IMR-90 (cell line): ENCODE measurements at regions not wholly inside any gene's neighbourhood (a gene's known extent, or its start where the extent isn't known, plus 50 kb on each side); places are given as distances from the start of the nearest gene placed in this dataset.

ENCODE experiments used
- ATAC-seq: fragments of 200-7000 bp; cut with Tn5 transposase; 2 replicates; pipeline ENCODE4 v1.9.1; 2020; ENCODE audit warnings: low read depth, mild to moderate bottlenecking, moderate library complexity
- BruUV-seq: library from RNA; stranded (reverse); fragments of 400-500 nt; replicated peaks from 2 replicates; lab custom pipeline; 2021; lab: Mats Ljungman, UMichigan
- CTCF ChIA-PET: fragments of 300-600 bp; formaldehyde crosslinking; extraction: SDS; loops from one replicate; lab custom pipeline; 2021; ENCODE audit warnings: antibody characterized with exemption; lab: Yijun Ruan, JAX
- POLR2A ChIA-PET: fragments of 300-600 bp; sonication (Branson Sonifier 250); formaldehyde crosslinking; loops from one replicate; lab custom pipeline; 2022; ENCODE audit warnings: antibody characterized with exemption; ENCODE audit not compliant: unreplicated experiment; lab: Charles Lee
- DNase-seq: peaks from one replicate; pipeline ENCODE4 v3.0.0; 2013
- H2AFZ ChIP-seq: replicated peaks from 2 replicates; pipeline ENCODE3; 2013; ENCODE audit warnings: low read length, mild to moderate bottlenecking; ENCODE audit not compliant: poor library complexity
- H2AK5ac ChIP-seq: 2 replicates; pipeline ENCODE4 v1.6.1; 2013; ENCODE audit warnings: low read depth, low read length, inconsistent platforms
- H2AK9ac ChIP-seq: replicated peaks from 2 replicates; pipeline ENCODE3; 2013; ENCODE audit warnings: mild to moderate bottlenecking, low read depth, low read length, moderate library complexity; ENCODE audit not compliant: poor library complexity
- H2BK120ac ChIP-seq: 2 replicates; pipeline ENCODE4 v1.6.1; 2013; ENCODE audit warnings: low read depth, low read length, inconsistent platforms
- H2BK15ac ChIP-seq: 3 replicates; pipeline ENCODE4 v1.6.1; 2013; ENCODE audit warnings: low read depth, low read length, inconsistent platforms
- H2BK20ac ChIP-seq: 2 replicates; pipeline ENCODE4 v1.6.1; 2013; ENCODE audit warnings: low read depth, mild to moderate bottlenecking, inconsistent platforms, low read length, moderate library complexity
- H2BK5ac ChIP-seq: 2 replicates; pipeline ENCODE4 v1.6.1; 2013; ENCODE audit warnings: mild to moderate bottlenecking, low read depth, low read length, inconsistent platforms; ENCODE audit not compliant: poor library complexity, severe bottlenecking
- H3K14ac ChIP-seq: replicated peaks from 2 replicates; pipeline ENCODE4 v1.6.1; 2013; ENCODE audit warnings: low read depth, low read length, inconsistent platforms
- H3K18ac ChIP-seq: 2 replicates; pipeline ENCODE4 v1.6.1; 2013; ENCODE audit warnings: low read depth, low read length, control low read depth
- H3K23ac ChIP-seq: 2 replicates; pipeline ENCODE4 v1.6.1; 2013; ENCODE audit warnings: low read depth, low read length, inconsistent platforms
- H3K27ac ChIP-seq: 2 replicates; pipeline ENCODE4 v1.5.1; 2013; ENCODE audit warnings: mild to moderate bottlenecking, control low read depth, low read length; ENCODE audit not compliant: insufficient read depth
- H3K27me3 ChIP-seq: 2 replicates; pipeline ENCODE4 v1.6.1; 2013; ENCODE audit warnings: low read length; ENCODE audit not compliant: control insufficient read depth, insufficient read depth
- H3K36me3 ChIP-seq: 2 replicates; pipeline ENCODE4 v1.6.1; 2013; ENCODE audit warnings: low read length, mixed read lengths; ENCODE audit not compliant: control insufficient read depth, insufficient read depth
- H3K4ac ChIP-seq: 2 replicates; pipeline ENCODE4 v1.6.1; 2013; ENCODE audit warnings: low read depth, low read length, inconsistent platforms
- H3K4me1 ChIP-seq: 2 replicates; pipeline ENCODE4 v1.6.1; 2013; ENCODE audit warnings: low read length, mixed read lengths; ENCODE audit not compliant: control insufficient read depth, insufficient read depth
- H3K4me2 ChIP-seq: 2 replicates; pipeline ENCODE4 v1.6.1; 2013; ENCODE audit warnings: low read depth, mild to moderate bottlenecking, control low read depth, low read length, moderate library complexity
- H3K4me3 ChIP-seq: 2 replicates; pipeline ENCODE4 v1.5.1; 2013; ENCODE audit warnings: low read depth, mild to moderate bottlenecking, control low read depth, low read length, moderate library complexity; ENCODE audit not compliant: insufficient read depth
- H3K56ac ChIP-seq: 2 replicates; pipeline ENCODE4 v1.6.1; 2013; ENCODE audit warnings: low read length, inconsistent platforms; ENCODE audit not compliant: insufficient read depth; ENCODE audit errors: extremely low read depth
- H3K79me1 ChIP-seq, 2 experiments: 2 replicates each; pipeline ENCODE4 v1.6.1; 2013; ENCODE audit warnings: low read length in 2 of 2, inconsistent platforms in 1 of 2, low read depth in 1 of 2
- H3K9ac ChIP-seq: 2 replicates; pipeline ENCODE4 v1.6.1; 2013; ENCODE audit warnings: low read depth, low read length, control low read depth
- H3K9me1 ChIP-seq: 2 replicates; pipeline ENCODE4 v1.6.1; 2013; ENCODE audit warnings: low read length, inconsistent platforms; ENCODE audit not compliant: insufficient read depth
- H3K9me3 ChIP-seq: 2 replicates; pipeline ENCODE4 v1.6.1; 2013; ENCODE audit warnings: low read length; ENCODE audit not compliant: control insufficient read depth, insufficient read depth
- H4K20me1 ChIP-seq: 2 replicates; pipeline ENCODE4 v1.6.1; 2013; ENCODE audit warnings: low read length, inconsistent platforms; ENCODE audit not compliant: insufficient read depth
- H4K5ac ChIP-seq: 2 replicates; pipeline ENCODE4 v1.6.1; 2013; ENCODE audit warnings: mild to moderate bottlenecking, low read depth, low read length, control low read depth
- H4K8ac ChIP-seq, 2 experiments: 2 replicates each; pipeline ENCODE4 v1.6.1; 2013; ENCODE audit warnings: low read depth in 2 of 2, low read length in 2 of 2, control low read depth in 1 of 2, inconsistent platforms in 1 of 2
- H4K91ac ChIP-seq: 2 replicates; pipeline ENCODE4 v1.6.1; 2013; ENCODE audit warnings: low read depth, low read length, inconsistent platforms; ENCODE audit not compliant: insufficient read depth
- BHLHE40 ChIP-seq: fragments of 150-350 bp; IDR thresholded peaks from 2 replicates; pipeline ENCODE4 v1.6.1; 2016; ENCODE audit warnings: mild to moderate bottlenecking, low read depth, low read length
- CHD1 ChIP-seq: IDR thresholded peaks from 2 replicates; pipeline ENCODE4 v1.6.1; 2012; ENCODE audit warnings: low read depth, low read length, improper control_type of control experiment
- FOS ChIP-seq: fragments of 150-350 bp; IDR thresholded peaks from 2 replicates; pipeline ENCODE4 v1.6.1; 2016; ENCODE audit warnings: low read depth, low read length
- MAFK ChIP-seq: IDR thresholded peaks from 2 replicates; pipeline ENCODE4 v1.6.1; 2012; ENCODE audit warnings: low read depth, low read length, improper control_type of control experiment
- POLR2A ChIP-seq: IDR thresholded peaks from 2 replicates; pipeline ENCODE4 v1.6.1; 2012; ENCODE audit warnings: mild to moderate bottlenecking, low read depth, low read length
- RAD21 ChIP-seq: IDR thresholded peaks from 2 replicates; pipeline ENCODE4 v1.6.1; 2012; ENCODE audit warnings: low read length, improper control_type of control experiment
- RCOR1 ChIP-seq: IDR thresholded peaks from 2 replicates; pipeline ENCODE4 v1.6.1; 2012; ENCODE audit warnings: mild to moderate bottlenecking, low read length, improper control_type of control experiment; ENCODE audit not compliant: insufficient replicate concordance
- RFX5 ChIP-seq: IDR thresholded peaks from 2 replicates; pipeline ENCODE4 v1.8.0; 2012; ENCODE audit warnings: low read depth, mild to moderate bottlenecking, low read length, moderate library complexity
- WGBS, 2 experiments: methylation state at CpG; one replicate each; pipeline versions ENCODE4 v1.1.5 to v1.1.7; 2013; ENCODE audit warnings: missing lambda C conversion rate in 2 of 2; ENCODE audit not compliant: insufficient read length in 1 of 2; ENCODE audit errors: extremely low coverage in 2 of 2; 5-methylcytosine and 5-hydroxymethylcytosine counted together
- dilution Hi-C: fragments of 300-500 bp; cut with HindIII; formaldehyde crosslinking; loops from one replicate; pipeline ENCODE4 v1.14.3; 2018; ENCODE audit warnings: low sequenced_read_pairs; ENCODE audit not compliant: unreplicated experiment
- in situ Hi-C: fragments of 300-500 bp; cut with MboI; formaldehyde crosslinking; loops from 3 replicates; pipeline ENCODE4 v1.14.3; 2019; ENCODE audit warnings: low sequenced_read_pairs, inconsistent platforms, mixed read lengths
- intact Hi-C: fragments of 100-400 bp; cut with micrococcal nuclease; formaldehyde crosslinking; loops from 2 replicates; pipeline ENCODE4 v1.10.0; 2022
- TF ChIP-seq, protein P1 (sequence below): conservative IDR thresholded peaks from 2 replicates; pipeline ENCODE4 v1.5.1; 2012; ENCODE audit warnings: mild to moderate bottlenecking, low read depth, low read length, improper control_type of control experiment
- TF ChIP-seq, protein P2 (sequence below): fragments of 150-350 bp; IDR thresholded peaks from 2 replicates; pipeline ENCODE4 v1.6.1; 2017; ENCODE audit warnings: mild to moderate bottlenecking, antibody characterized with exemption, low read length, low read depth

DNA sequence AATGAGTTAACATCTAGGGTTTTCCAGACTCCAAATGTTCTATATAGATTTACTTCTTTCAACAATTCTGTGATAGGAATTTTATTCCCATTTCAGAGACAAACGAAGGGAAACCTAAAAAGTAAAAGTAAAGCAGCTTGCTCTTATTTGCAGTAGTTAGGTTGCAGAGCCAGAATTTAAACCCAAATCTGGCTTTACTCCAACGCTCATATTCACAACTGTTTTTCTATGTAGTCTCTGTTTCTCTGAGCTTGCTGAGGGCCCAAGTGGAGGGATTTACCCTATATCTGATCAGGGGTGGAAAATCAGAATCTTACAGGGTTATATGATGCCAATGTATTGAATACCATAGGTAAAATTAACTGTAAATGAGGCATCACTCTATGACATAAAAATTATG, 599.1 kb upstream of the GRIA3 start:
- Histone ChIP-seq H2BK5ac (no peak overlapping the region), H4K8ac (no peak overlapping the region), H4K5ac (no peak overlapping the region), H3K36me3 (no peaks in the 10 kb centered on the region), H2BK120ac (no peak overlapping the region), H3K27me3 (no peaks in the 10 kb centered on the region), H3K23ac (no peak overlapping the region), H3K4me2 (no peak overlapping the region), H2AK5ac (no peak overlapping the region), H3K27ac (no peak overlapping the region), H3K9me3 (no peaks in the 10 kb centered on the region), H2BK20ac (no peak overlapping the region), H3K14ac (no peak overlapping the region), H2BK15ac (no peak overlapping the region), H3K18ac (no peak overlapping the region), H3K9ac (no peak overlapping the region), H2AFZ (no peak overlapping the region), H3K9me1 (no peaks in the 10 kb centered on the region), H3K4ac (no peak overlapping the region), H2AK9ac (no peak overlapping the region), H3K4me1 (no peaks in the 10 kb centered on the region), H4K20me1 (no peaks in the 10 kb centered on the region), H3K79me1 (no peaks in the 10 kb centered on the region), H3K56ac (no peak overlapping the region), H4K91ac (no peak overlapping the region), H3K4me3 (no peak overlapping the region)
- ATAC-seq (no peak), DNase-seq (no peak)
- in situ Hi-C loops = no loop called here
- ChIA-PET POLR2A (no interaction called here), CTCF (no interaction called here)
- intact Hi-C loops = no loop called here
- WGBS, 2 experiments = no CpG with 5 or more reads among the region's 2 CpGs
- no TSS peak for BruUV-seq
- dilution Hi-C loops = no loop called here
- TF ChIP-seq RAD21 (no peak), CHD1 (no peak), POLR2A (no peak), RFX5 (no peak), FOS (no peak), MAFK (no peak), BHLHE40 (no peak), RCOR1 (no peak)
- TF ChIP-seq, protein P1, sequence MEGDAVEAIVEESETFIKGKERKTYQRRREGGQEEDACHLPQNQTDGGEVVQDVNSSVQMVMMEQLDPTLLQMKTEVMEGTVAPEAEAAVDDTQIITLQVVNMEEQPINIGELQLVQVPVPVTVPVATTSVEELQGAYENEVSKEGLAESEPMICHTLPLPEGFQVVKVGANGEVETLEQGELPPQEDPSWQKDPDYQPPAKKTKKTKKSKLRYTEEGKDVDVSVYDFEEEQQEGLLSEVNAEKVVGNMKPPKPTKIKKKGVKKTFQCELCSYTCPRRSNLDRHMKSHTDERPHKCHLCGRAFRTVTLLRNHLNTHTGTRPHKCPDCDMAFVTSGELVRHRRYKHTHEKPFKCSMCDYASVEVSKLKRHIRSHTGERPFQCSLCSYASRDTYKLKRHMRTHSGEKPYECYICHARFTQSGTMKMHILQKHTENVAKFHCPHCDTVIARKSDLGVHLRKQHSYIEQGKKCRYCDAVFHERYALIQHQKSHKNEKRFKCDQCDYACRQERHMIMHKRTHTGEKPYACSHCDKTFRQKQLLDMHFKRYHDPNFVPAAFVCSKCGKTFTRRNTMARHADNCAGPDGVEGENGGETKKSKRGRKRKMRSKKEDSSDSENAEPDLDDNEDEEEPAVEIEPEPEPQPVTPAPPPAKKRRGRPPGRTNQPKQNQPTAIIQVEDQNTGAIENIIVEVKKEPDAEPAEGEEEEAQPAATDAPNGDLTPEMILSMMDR = no peak
- TF ChIP-seq, protein P2, sequence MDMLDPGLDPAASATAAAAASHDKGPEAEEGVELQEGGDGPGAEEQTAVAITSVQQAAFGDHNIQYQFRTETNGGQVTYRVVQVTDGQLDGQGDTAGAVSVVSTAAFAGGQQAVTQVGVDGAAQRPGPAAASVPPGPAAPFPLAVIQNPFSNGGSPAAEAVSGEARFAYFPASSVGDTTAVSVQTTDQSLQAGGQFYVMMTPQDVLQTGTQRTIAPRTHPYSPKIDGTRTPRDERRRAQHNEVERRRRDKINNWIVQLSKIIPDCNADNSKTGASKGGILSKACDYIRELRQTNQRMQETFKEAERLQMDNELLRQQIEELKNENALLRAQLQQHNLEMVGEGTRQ = no peak
